HFFc6 (cell line): ENCODE measurements at regions not wholly inside any gene's neighbourhood (a gene's known extent, or its start where the extent isn't known, plus 50 kb on each side); places are given as distances from the start of the nearest gene placed in this dataset.

ENCODE experiments used
- DNase-seq: peaks from one replicate; pipeline ENCODE4 v3.0.0-alpha.2; 2018
- H3K27ac Mint-ChIP-seq: 2 replicates; pipeline ENCODE4 v1.8.0; 2020; ENCODE audit warnings: mild to moderate bottlenecking, mixed read lengths
- H3K27me3 Mint-ChIP-seq: 2 replicates; pipeline ENCODE4 v1.8.0; 2021; ENCODE audit warnings: mild to moderate bottlenecking, moderate library complexity, mixed read lengths; ENCODE audit not compliant: insufficient read depth
- H3K36me3 Mint-ChIP-seq: 2 replicates; pipeline ENCODE4 v1.8.0; 2021; ENCODE audit warnings: low read depth, mixed read lengths
- H3K4me1 Mint-ChIP-seq: 2 replicates; pipeline ENCODE4 v1.8.0; 2020; ENCODE audit warnings: low read depth, mixed read lengths
- H3K4me3 Mint-ChIP-seq: 2 replicates; pipeline ENCODE4 v1.8.0; 2020; ENCODE audit warnings: mild to moderate bottlenecking, moderate library complexity, mixed read lengths
- H3K9me3 Mint-ChIP-seq: 2 replicates; pipeline ENCODE4 v1.8.0; 2020; ENCODE audit warnings: mild to moderate bottlenecking, mixed read lengths
- TF ChIP-seq, protein P1 (sequence below): fragments of 200-600 bp; sonication (generic); IDR thresholded peaks from 2 replicates; pipeline ENCODE4 v1.5.0; 2021; ENCODE audit warnings: antibody characterized with exemption, mild to moderate bottlenecking

GRCh38 chr1:93013145-93014065 is 52.1 kb upstream of the DIPK1A start:
- H3K36me3 Mint-ChIP-seq: no peaks in the 10 kb centered on the region
- DNase-seq: no peak
- no peak overlapping the region for H3K4me3 Mint-ChIP-seq
- H3K9me3 Mint-ChIP-seq: no peaks in the 10 kb centered on the region
- H3K4me1 Mint-ChIP-seq: peaks cover 46% of the 10 kb centered on the region
- TF ChIP-seq, protein P1, sequence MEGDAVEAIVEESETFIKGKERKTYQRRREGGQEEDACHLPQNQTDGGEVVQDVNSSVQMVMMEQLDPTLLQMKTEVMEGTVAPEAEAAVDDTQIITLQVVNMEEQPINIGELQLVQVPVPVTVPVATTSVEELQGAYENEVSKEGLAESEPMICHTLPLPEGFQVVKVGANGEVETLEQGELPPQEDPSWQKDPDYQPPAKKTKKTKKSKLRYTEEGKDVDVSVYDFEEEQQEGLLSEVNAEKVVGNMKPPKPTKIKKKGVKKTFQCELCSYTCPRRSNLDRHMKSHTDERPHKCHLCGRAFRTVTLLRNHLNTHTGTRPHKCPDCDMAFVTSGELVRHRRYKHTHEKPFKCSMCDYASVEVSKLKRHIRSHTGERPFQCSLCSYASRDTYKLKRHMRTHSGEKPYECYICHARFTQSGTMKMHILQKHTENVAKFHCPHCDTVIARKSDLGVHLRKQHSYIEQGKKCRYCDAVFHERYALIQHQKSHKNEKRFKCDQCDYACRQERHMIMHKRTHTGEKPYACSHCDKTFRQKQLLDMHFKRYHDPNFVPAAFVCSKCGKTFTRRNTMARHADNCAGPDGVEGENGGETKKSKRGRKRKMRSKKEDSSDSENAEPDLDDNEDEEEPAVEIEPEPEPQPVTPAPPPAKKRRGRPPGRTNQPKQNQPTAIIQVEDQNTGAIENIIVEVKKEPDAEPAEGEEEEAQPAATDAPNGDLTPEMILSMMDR: no peak
- no peak overlapping the region for H3K27ac Mint-ChIP-seq
- H3K27me3 Mint-ChIP-seq: peaks cover 3% of the 10 kb centered on the region

DNA sequence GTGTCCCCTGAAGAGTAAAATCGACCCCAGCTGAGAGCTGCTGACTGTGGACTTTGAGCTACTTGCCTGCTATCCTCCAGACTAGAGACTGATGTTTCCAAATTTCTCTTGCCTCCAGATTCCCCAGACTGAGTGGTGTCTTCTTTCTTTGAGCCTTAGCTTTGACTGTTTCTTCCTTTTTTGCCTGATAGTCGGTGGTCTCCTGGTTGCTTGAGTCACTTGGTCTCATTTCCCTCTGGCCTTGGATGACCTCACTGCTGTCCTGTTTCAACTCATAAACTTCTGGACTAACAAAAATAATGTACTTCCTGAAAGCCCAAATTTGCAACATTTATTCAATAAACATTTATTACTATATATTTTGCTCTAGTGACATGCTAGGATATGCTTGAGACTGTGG is 52.9 kb upstream of the DIPK1A start:
- TF ChIP-seq, protein P1: no peak
- Mint-ChIP-seq H3K27me3 (peaks cover 7% of the 10 kb centered on the region), H3K27ac (no peak overlapping the region), H3K4me1 (peaks cover 46% of the 10 kb centered on the region), H3K36me3 (no peaks in the 10 kb centered on the region), H3K9me3 (no peaks in the 10 kb centered on the region), H3K4me3 (no peak overlapping the region)
- DNase-seq: no peak

DNA sequence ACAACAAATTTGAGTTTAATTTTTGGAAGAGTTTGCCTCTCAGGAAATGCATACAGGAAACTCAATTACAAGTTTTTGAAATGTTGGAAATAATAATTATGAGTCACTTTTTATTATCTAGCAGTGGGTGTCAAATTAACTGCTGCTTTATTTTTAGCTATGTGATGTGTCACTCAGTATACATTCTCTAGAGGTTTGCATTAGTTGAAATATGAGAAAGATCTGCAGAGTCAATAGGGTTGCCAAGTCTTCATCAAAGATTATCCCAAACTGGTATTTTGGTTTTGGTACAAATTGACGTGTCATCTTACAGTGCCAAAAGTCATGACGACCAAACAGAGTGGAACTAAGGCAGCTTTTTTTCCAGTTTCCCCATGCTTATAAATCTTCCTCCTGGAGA is 54.3 kb upstream of the DIPK1A start:
- peaks cover 46% of the 10 kb centered on the region for H3K4me1 Mint-ChIP-seq
- H3K4me3 Mint-ChIP-seq: peak overlapping the region; percentile 41
- TF ChIP-seq, protein P1: no peak
- peak overlapping the region; percentile 31; the same call in 1 of the 2 replicates for H3K27ac Mint-ChIP-seq
- H3K36me3 Mint-ChIP-seq: no peaks in the 10 kb centered on the region
- H3K9me3 Mint-ChIP-seq: no peaks in the 10 kb centered on the region
- peaks cover 13% of the 10 kb centered on the region for H3K27me3 Mint-ChIP-seq
- peak; percentile 22 for DNase-seq

GRCh38 chr1:93016171-93016570 is 54.9 kb upstream of the DIPK1A start:
- TF ChIP-seq, protein P1: no peak
- peak; percentile 7 for DNase-seq
- Mint-ChIP-seq H3K27me3 (peaks cover 15% of the 10 kb centered on the region), H3K9me3 (no peaks in the 10 kb centered on the region), H3K27ac (peak overlapping the region; percentile 31), H3K4me3 (peak overlapping the region; percentile 41), H3K4me1 (peaks cover 46% of the 10 kb centered on the region), H3K36me3 (no peaks in the 10 kb centered on the region)

- H3K27ac Mint-ChIP-seq: no peak overlapping the region
- peaks cover 4% of the 10 kb centered on the region for H3K4me1 Mint-ChIP-seq
- H3K36me3 Mint-ChIP-seq: no peaks in the 10 kb centered on the region
- H3K27me3 Mint-ChIP-seq: peaks cover 25% of the 10 kb centered on the region
- TF ChIP-seq, protein P1: peak; percentile 90
- no peak overlapping the region for H3K4me3 Mint-ChIP-seq
- DNase-seq: peak; percentile 43
- H3K9me3 Mint-ChIP-seq: no peaks in the 10 kb centered on the region
Observed at GRCh38 chr1:93021539-93022134, 57.4 kb upstream of the MTF2 start.
